ENCODE measurements at regions not wholly inside any gene's neighbourhood (a gene's known extent, or its start where the extent isn't known, plus 50 kb on each side); places are given as distances from the start of the nearest gene placed in this dataset.

DNA sequence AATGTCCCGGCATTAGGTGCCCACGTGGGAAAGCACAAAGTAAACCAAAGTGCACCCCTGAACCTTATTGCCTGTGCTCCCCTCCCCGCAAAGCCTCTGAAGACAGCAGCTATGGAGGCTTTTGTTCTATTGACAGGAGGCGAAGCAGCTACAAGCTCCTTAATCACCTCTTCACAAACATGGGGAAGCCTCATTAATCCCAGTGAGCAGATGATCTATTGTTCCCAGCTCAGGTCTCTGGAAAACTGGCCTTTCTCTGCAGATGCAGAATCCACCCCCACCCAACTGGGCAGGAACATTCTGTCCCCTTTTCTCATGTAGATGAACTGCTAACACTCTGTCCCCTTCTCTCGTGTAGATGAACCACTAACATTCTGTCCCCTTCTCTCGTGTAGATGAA, 190.5 kb upstream of the CSF3R start:
- no peak for DNase-seq

DNA sequence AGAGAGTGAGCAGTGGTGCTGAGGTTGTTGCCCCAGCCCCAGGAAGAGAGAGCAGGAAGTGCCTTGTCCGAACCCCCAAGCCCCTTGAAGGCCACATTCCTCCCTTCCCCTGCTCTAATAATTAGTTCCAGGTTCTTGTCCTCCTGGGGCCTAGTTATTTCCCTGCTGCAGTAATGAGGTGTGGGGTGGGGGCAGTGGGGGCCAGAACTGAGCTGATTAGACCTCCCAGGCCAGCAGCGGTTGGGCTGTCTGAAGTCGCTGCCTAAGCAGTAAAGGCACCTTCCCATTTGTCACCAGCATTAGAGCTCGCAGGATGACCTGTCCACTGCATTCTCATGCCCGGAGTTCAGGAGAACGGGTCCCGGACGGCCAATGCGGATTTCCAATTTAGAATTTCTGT, 186.5 kb upstream of the CSF3R start:
- no peak for DNase-seq

DNA sequence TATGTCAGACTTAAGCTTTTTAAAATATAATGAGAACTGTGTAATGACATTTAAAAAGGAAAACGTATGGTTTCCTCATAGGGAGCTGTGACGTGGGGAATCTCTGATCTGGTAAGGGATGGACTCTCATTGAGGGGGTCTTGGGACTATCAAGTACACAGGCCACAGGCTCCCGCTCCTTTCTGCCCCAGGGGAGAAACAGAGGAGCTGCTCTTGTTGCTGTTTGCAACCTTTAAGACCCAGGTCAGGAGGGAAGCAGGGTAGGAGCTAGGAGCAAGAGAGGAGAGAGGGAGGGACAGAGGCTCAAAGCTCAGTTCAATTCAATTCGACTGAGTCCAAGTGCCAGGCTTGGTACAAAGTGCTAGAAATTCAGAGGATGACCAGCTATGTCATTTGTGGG, 185.1 kb upstream of the CSF3R start:
- no peak for DNase-seq

DNA sequence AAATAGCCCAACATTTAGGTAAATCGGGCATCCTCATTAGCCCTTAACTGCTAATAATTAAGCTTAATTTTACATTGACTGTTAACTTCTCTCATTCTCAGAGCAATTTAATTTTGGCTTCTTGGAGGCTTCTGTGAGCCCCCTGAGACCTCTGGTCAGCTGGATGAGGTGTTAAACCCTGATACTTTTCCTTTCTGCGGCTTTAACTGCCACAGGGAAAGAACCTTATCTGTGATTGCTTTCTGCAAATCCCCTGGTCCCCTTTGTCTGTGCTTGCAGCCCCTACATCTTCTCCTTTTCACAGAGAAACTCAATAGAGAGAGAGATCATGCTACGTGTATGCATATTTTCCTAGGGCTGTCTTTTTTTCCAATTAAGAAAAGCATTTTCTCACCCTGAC, 184.5 kb upstream of the CSF3R start:
- no peak for DNase-seq

DNA sequence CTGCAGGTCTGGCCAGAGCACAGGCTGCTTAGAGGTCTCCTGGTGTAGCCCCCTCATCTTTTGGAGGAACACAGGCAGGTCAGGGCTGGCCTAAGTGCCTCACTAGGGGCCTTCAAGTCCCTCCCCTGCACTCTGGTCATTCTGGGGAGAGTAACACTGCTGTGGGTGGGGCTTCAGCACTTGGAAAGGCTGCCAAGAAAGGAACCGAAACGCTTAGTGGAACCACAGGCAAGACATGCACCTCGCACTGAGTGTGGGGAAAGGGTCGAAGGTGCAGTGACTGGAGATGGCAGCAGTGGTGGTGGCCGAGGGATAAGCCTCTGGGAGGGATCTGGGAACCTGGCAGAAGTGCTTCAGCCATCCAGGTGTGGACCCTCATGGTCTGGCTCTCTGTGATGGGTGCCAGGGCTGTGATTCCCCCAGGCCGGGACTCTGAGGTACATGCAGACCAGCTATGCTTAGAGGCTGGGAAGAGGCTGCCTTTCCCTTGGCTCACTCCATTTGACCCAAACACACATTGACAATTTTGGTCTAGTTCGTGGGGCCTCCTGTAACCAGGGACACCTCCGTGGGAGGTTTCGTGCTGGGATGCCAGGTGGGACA, 182.9 kb upstream of the CSF3R start:
- no peak for DNase-seq

DNA sequence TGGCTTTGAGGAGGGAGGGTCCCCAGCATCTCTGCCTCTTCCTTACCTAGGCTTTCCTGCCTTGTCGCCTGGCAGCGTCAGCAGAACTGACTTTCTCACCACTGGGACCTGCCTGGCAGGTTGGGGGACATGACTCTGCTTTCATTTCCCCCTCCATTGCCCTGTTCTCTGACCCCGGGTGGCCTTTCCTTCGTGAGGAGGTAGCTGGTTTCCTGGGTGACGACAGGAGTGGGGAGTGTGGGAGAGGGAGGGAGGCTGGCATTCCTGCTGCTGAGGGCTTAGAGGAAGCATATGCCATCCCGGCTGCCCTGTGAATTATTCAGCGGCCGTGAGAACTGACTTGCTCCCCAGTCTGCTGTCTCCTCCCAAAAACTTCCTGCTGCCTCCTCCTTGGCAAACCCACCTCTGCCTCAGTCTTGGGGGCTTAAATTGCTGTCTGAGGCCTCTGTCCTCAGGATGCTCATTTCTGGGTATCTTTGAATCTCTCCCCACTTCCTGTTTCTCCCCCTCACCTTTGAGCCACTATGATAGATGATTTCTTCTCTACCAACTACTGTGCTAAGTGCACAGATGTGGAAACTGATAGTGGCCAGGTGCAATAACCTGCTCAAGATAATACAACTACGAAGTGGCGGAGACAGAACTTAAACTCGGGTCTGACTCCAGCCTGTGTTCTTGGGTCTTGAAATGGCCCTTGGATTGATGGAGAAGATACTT, 182.0 kb upstream of the CSF3R start:
- no peak for DNase-seq

DNA sequence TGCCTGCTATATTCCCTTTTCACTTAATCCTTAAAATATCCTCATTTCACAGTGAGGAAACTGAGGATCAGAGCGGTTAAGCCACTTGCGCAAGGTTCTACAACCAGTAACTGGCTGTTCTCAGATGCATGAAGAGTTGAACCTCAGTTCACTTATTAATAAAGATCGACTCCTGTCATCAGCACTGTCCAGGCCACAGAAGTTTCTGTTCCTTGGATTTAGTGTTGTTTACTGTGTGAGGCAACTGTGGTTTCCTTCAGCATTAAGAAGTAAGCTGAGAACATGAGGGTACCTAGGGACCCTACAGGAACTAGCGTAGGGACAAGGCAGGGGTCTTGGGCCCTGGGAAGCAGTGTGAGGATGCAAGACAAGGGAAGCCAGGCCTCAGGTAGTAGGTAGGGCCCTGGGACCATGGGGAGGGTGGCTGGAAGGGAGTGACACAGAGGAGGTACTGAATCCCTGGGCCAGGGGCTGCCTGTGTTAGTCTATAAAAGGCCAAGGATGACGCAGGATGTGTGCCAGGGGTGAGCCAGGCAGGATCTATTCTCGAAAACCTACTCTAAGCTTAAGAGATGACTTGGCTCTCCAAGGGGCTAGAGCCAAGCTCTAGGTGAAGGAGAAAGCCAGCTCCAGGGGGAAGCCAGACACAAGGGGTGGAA, 181.2 kb upstream of the CSF3R start:
- no peak for DNase-seq

DNA sequence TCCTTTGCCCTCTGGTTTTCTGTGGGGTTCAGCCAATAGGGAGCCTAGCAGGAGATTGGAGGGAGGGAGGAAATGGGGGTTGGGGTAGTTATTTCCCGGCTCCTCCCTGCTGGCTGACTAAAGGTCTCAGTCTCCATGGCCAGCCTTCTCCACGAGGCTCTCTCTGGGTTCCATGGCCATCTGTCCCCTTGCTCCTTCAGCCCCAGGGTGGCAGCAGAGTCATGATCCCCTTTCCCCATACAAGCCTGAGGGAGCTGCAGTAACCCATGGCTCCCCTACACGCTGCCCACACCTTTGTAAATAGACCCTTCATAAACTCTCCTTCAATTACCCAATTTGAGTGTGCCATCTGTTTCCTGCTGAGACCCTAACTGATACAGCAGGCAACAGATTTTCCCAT, 176.1 kb upstream of the CSF3R start:
- DNase-seq: no peak

DNA sequence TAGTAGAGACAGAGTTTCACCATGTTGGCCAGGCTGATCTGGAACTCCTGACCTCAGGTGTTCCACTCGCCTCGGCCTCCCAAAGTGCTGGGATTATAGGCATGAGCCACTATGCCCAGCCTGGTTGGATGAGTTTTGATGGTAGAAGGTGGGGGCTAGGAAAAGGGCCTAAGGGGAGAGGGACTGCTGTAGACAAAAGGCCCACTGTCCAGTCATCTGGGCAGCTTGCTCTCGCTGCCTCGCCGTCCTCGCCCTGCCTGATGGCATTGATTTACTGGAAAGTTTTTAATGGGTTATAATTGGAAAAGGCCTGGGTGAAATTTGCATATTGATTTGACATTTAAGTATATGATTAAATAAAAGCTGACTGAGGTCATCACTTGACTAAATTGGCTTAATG, 175.1 kb upstream of the CSF3R start:
- no peak for DNase-seq

DNA sequence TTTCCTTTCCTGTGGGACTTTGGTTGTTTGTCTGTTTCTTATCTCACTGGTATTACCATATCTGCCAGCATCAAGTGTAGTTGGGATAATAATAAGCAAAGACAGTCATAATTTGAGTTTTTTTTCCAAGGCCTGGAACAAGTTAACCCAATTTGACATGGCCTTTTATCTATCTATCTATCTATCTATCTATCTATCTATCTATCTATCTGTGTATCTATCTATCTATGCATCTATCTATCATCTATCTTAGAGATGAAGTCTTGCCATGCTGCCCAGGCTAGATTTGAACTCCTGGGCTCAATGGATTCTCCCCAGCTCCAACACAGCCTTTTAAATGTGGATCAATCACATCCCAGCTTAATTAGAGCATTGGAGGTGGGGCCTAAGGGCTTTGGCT, 174.1 kb upstream of the CSF3R start:
- no peak for DNase-seq

DNA sequence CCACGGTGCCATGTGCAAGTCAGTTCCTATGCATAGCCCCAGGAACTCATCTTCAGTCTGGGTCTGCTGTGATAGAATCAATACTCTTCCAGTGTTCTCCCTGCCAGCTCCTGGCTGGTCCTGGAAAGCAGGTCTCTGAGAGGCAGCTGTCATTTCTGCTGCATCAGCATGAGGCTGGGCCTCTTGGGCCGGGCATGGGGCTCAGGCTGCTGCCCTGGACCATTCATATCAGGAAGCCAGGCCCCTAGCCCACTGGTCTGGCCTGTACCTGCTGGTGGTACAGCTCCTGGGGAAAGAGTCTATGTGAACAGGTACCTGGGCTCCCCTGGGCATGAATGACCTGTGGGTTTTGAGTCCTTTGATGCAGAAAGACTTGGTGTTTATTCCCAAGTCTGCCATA, 173.6 kb upstream of the CSF3R start:
- no peak for DNase-seq

DNA sequence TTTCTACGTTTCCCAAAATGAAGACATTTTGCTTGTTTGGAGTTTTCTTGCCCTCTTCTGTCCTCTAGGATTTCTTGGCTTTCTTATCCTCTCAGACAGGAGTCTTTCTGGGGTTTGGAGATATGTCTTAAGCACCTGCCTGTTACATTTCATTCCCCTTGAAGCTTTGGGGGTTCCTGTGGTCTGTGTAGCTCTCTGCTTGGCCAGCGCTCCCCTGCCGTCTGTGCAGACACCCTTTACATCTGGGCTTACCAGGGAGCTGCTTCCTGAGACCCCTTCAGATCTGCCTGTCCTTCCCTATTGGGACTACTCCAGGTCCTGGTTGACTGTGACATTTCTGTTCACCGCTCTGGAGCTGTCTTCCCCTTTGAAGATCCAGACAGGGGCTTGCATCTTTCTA, 171.9 kb upstream of the CSF3R start:
- no peak for DNase-seq

DNA sequence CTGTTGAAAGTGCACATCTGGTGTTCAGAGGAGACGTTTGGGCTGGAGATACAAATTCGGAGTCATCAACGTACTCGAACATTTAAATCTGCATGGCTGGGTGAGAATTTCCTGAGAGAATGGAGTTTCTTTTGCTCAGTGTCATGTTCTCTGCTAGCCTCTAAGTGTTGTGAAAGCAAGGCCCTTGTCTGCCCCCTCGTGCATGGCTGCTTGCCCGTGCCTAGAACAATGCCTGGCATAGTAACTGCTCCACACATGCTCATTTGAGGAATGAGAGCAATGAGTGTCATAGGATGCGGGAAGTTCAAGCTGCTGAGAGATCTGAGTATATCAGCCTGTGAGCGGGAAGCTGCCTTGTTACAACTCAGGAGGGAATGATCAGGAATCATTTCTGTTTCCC, 171.1 kb upstream of the CSF3R start:
- DNase-seq: peak; percentile 6

DNA sequence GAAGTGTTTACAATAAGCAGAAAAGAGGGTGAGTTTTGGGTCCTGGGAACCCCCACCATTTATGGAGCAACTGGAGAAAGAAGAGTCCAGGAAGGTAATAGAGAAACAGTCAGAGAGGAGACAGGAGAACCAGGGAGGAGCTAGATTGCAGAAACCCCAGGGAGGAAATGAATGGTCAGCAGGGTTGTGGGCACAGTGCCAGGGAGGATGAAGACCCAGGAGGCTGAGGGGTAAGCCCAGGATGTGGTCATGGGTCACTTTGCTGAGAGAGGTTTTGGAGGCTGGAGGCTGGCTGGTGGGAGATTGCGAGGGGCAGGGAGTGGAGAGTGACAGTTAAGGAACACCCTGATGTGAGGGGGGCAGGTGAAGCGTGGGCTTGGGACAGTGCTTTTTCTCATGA, 169.9 kb upstream of the CSF3R start:
- no peak for DNase-seq

DNA sequence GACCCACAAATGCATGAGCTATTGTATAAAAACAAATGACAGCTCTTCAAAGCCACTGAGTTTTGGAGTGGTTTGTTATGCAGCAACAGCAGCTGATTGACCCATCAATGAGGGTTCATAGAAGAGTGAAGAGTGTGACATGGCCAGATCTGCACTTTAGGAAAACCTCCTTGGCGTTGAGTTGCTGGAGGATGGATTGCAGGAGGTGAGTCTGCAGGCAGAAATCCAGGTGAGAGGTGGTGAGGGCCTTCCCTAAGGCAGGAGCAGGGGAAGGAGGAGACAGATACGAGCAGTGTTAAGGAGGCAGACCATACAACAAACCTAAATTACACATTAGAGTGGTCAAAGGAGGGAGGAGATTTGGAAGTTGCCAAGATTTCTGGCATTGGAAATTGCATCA, 169.3 kb upstream of the CSF3R start:
- DNase-seq: no peak

DNA sequence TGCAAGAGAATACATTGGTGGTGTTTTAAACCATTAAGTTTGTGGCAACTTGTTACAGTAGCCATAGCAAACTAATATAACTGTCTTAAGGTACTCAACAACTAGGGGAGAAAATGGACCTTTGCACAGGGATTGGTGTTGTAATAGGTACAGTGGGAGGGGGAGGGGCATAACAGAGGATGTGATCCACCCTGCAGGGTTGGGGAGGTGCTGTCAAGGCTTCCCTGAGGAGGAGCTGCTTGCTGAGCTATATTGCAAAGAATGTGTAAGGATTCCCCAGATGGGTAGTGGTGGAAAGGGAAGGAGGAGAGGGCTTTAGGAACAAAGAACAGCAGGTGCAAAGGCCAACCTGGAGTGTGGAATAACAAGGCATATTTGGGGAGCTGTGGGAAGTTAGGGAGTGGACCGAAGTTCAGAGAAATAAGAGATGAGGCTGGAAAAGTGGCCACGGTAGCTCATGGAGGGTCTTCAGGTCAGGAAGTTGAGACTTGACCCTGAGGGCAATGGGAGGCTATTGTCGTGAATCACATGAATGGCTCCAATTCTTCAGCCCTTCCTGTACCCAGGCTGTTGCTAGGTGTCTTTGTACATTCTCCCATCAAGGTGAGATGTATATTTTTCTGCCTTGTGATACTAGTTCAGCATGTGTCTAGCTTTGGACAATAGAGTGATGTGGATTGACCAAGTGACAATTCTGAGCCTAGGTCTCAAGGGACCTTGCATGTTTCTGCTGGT, 168.6 kb upstream of the CSF3R start:
- DNase-seq: no peak

DNA sequence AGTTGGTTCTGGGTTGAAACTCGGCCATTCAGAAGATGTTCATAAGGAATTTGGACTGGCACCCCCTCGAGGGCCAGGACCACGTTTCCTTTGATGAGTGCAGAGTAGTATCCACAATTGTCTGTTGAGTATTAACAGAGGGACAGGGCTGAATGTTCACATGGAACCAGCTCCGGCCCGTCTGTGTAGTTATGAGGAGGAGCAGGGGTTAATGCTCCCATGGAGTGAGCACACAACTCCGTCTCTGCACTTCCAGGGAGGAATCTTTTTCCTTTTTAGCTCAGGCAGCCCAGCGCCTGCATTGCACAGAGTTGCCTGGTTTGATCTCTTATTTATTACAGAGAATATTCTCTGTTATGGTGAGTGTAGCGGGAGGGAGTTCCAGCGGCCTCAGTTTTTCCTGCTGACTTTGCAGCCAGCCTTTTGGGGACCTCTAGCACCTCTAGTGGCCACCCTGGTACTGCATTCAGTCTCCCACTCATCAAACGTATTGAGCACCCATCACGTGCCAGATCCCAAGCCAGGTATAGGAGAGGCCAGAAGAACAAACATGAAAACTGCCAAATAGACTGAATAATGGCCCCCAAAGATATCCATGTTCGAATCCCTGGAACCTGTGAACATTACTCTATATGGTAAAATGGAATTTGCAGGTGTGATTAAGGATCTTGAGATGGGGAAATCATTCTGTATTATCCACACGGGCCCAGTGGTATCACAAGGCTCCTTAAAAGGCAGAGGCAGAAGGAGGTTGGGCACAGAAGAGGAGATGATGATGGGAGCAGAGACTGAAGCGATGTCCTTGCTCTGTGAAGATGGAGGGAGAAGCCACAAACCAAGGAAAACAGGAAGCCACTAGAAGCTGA, 167.7 kb upstream of the CSF3R start:
- peak; percentile 11 for DNase-seq

DNA sequence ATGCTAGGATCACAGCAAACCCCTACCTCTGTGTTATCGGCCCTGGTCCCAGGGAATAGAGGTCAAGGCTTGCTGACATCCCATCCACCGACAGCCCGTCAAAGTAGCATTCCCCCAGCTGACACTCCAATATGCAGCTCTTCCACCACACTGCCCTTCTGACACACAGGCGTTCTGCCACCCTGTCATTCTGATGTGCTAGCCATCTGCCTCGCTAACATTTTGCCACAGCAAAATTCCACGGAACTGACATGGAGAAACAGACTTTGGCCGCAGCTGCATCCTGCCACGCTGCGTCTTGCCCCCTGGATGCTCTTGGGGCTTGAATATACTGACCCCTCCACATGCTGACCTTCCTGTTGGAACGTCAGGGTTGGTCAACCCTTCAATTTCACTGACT, 163.2 kb upstream of the CSF3R start:
- no peak for DNase-seq

DNA sequence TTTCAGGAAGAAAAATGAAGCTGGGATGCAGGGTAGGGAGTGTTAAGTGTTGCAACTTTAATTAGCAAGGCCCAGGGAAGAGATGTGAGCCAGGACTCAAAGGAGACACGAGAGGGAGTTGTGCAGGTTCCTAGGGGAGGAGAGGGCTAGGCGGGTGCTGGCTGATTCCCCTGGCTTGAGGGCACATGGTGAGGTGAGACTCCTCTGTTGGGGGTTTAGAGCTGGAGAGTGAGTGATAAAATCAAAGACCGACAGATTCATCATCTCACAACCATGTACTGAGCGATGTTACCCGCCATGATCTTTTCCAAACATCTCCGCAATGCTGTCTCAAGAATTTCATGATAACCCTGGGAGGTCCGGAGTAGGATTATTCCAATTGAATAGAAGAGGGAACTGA, 161.8 kb upstream of the CSF3R start:
- no peak for DNase-seq

DNA sequence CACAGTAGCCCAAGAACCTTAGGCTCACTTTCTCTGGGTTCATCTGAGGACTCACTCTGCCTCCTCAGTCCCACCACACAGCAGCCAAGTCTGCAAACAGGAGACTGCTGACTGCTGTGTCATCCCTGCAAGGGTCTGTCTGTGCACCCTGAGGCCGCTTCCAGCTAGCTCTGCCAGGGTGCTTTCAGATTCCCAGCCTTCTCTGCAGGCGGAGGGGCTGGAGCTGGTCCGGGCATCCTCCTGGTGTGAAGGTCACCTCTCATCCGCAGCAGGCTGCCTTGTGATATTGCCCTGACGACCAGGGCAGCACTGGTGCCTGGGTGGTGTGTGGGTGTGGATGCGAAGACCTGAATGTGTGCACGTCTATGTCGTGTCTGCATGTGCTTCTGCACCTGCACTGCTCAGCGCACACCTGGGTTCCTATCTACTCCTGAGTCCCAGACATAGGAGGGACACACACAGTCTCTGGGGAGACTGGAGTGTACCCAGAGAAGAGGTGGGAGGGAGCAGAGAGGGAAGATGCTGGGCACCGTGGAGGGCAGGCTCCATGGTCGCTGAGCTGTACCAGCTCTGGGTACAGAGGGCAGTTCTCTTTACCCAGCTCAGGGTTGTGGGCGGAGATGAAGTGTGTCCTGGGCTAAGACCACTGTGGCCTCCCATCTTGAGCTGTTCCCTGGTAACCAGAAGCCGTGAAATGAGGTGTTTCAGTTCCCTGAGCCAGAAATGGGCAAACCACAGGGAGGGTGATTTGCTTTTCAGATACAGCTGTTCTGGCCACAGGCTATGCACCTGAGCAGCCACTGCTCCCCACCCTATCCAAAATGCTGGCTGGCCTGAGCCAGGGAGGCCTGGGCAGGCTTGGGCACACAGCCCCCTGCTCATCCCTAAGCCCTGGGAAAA, 160.9 kb upstream of the CSF3R start:
- DNase-seq: no peak

DNA sequence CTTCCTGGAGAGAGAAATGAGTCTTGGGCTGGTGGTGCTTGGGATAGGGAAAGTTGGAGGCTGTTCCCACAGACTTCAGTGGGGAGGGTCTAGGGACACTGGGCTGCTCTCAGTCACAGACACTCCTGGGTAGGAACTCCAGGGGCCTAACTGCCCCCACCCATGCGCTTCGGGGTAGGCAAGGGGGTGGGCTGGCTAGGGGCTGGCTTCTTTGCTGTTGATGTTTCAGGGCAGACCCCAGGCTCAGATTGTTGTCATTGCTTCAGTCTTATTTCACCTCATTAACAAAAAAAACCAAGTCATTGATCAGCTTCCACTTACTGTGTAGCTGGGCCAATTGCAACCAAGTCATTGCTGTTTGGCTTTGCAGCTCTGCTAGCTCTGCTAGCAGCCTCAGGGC, 160.1 kb upstream of the CSF3R start:
- no peak for DNase-seq

DNA sequence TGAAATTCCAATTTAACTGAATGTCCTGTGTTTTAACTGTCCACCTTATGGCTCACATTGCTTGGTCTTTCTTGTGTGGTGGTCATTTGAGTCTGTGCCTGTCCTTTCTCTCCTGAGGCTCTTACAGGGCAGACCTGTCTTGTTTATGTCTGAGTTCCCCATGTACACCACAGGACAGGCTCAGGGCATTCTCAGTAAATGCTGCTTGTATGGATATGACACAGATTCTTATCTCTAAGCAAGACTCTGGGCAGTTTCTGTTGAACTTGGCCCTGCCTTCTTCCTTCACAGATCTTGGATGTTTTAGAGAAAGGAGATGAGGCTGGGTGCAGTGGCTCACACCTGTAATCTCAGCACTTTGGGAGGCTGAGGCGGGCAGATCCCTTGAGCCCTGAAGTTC, 159.1 kb upstream of the CSF3R start:
- DNase-seq: no peak
